Endothelial cell (in vitro differentiated cells): ENCODE measurements at regions not wholly inside any gene's neighbourhood (a gene's known extent, or its start where the extent isn't known, plus 50 kb on each side); places are given as distances from the start of the nearest gene placed in this dataset.
A peak's percentile ranks its signal among the peaks of the same experiment; 100 is the strongest.

ENCODE experiments used
- DNase-seq: peaks from one replicate; pipeline ENCODE4 v3.0.0; 2021; ENCODE audit warnings: low spot score
- H3K27ac Mint-ChIP-seq: one replicate; pipeline ENCODE4 v1.8.0; 2021; ENCODE audit warnings: mixed read lengths, inconsistent platforms; ENCODE audit not compliant: unreplicated experiment
- H3K27me3 Mint-ChIP-seq: one replicate; pipeline ENCODE4 v1.8.0; 2021; ENCODE audit warnings: mild to moderate bottlenecking, moderate library complexity, mixed read lengths, inconsistent platforms; ENCODE audit not compliant: unreplicated experiment
- H3K36me3 Mint-ChIP-seq: one replicate; pipeline ENCODE4 v1.8.0; 2021; ENCODE audit warnings: mild to moderate bottlenecking, low read depth, mixed read lengths, inconsistent platforms; ENCODE audit not compliant: unreplicated experiment
- H3K4me1 Mint-ChIP-seq: one replicate; pipeline ENCODE4 v1.8.0; 2021; ENCODE audit warnings: mild to moderate bottlenecking, mixed read lengths, inconsistent platforms; ENCODE audit not compliant: unreplicated experiment
- H3K4me3 Mint-ChIP-seq: one replicate; pipeline ENCODE4 v1.8.0; 2021; ENCODE audit warnings: mild to moderate bottlenecking, mixed read lengths, inconsistent platforms; ENCODE audit not compliant: unreplicated experiment
- H3K9me3 Mint-ChIP-seq: one replicate; pipeline ENCODE4 v1.8.0; 2021; ENCODE audit warnings: mixed read lengths, inconsistent platforms; ENCODE audit not compliant: unreplicated experiment
- CTCF ChIP-seq: fragments of 200-600 bp; sonication (generic); IDR thresholded peaks from one replicate; pipeline ENCODE4 v1.5.0; 2021; ENCODE audit warnings: antibody characterized with exemption; ENCODE audit not compliant: unreplicated experiment

GRCh38 chr14:42214981-42215491, 608.4 kb downstream of the LRFN5 start:
- TF ChIP-seq CTCF: no peak
- no peaks in the 10 kb centered on the region for H3K9me3 Mint-ChIP-seq
- H3K27me3 Mint-ChIP-seq: peaks cover 1% of the 10 kb centered on the region
- DNase-seq: no peak
- peak overlapping the region; percentile 92 for H3K27ac Mint-ChIP-seq
- H3K36me3 Mint-ChIP-seq: no peaks in the 10 kb centered on the region
- H3K4me1 Mint-ChIP-seq: peaks cover 5% of the 10 kb centered on the region
- H3K4me3 Mint-ChIP-seq: no peak overlapping the region

DNA sequence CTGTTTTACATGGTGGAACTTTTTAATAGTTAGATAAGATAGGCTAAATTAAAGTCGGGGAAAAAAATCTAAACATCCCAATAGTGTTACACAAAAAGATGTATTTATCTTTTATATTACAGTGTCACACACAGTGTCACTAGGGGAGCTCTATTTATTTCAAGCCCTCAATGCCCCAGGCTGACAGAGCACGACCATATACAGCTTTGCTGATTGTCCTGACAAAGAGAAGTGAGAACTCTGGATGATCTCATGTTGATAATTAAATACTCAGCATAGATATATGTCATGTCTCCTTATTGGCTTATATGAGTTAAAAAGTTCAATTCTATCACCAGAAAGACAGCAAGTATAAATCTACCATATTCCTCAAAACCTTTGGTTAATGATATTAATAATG, 594.3 kb downstream of the LRFN5 start:
- Mint-ChIP-seq H3K4me1 (no peaks in the 10 kb centered on the region), H3K27me3 (no peaks in the 10 kb centered on the region), H3K27ac (no peak overlapping the region), H3K36me3 (no peaks in the 10 kb centered on the region), H3K9me3 (no peaks in the 10 kb centered on the region), H3K4me3 (no peak overlapping the region)
- DNase-seq: no peak
- TF ChIP-seq CTCF: no peak

- DNase-seq: no peak
- TF ChIP-seq CTCF: no peak
- Mint-ChIP-seq H3K9me3 (no peaks in the 10 kb centered on the region), H3K4me1 (peaks cover under 1% of the 10 kb centered on the region), H3K4me3 (no peak overlapping the region), H3K27me3 (no peaks in the 10 kb centered on the region), H3K27ac (no peak overlapping the region), H3K36me3 (no peaks in the 10 kb centered on the region)
Observed at GRCh38 chr14:42198010-42198409, 591.3 kb downstream of the LRFN5 start.

DNA sequence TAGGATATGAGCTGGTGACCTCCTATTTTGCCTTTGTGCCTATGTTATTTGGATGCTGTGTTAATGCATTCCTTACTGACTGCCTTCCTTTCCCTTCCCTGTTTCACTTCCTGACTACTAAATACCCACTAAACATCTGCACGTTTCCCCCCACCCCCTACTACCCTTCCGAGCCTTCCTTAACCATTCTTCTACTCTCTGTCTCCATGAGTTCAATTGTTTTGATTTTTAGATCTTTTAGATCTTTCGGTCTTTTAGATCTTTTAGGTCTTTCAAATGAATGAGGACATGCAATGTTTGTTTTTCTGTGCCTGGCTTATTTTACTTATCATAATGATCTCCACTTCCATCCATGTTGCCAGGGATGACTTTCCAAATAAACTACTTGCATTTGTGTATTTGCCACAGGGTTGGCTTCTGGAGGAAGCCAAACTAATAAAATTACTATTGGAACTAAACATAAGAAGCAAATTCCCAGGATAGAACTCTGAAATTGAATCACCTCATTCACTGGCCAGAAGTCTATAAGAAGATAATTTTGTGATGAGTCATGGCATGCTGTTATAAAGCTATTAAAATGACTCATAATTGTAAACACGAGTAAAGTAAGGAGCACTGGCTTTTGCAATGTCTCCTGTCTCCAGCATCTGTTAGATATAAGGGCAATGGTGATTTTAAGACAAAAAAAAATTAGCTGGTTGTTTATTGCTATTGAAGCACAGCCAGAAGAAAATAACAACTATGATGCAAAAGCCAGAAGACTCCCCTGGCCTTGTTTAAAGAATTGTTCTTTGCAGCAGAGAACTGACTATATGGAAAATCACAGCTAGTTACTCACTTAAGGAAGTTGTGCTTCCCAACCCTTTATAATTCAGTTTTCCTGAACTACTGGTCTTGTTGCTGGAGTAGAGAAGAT, 586.3 kb downstream of the LRFN5 start:
- Mint-ChIP-seq H3K4me1 (peaks cover 5% of the 10 kb centered on the region), H3K36me3 (no peaks in the 10 kb centered on the region), H3K4me3 (no peak overlapping the region), H3K27me3 (no peaks in the 10 kb centered on the region), H3K27ac (peak overlapping the region; percentile 55), H3K9me3 (no peaks in the 10 kb centered on the region)
- TF ChIP-seq CTCF: no peak
- no peak for DNase-seq

DNA sequence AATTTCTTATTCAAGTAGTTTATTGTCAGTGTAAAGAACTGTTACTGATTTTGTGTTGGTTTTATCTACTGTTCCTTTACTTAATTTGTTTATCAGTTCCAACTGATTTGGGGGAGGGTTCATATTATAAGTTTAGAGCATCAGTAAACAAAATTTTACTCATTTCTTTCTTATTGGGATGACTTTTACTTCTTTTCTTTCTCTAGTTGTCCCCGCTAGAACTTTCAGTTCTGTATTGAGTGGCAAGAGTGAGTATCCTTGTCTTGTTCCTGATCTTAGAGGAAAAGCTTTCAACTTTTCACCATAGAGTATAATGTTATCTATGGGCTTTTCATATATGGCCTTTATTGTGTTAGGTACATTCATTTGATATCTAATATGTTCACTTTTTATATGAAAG, 584.1 kb downstream of the LRFN5 start:
- no peaks in the 10 kb centered on the region for H3K36me3 Mint-ChIP-seq
- H3K9me3 Mint-ChIP-seq: no peaks in the 10 kb centered on the region
- H3K4me1 Mint-ChIP-seq: peaks cover 5% of the 10 kb centered on the region
- no peak for DNase-seq
- H3K27ac Mint-ChIP-seq: no peak overlapping the region
- H3K27me3 Mint-ChIP-seq: no peaks in the 10 kb centered on the region
- no peak overlapping the region for H3K4me3 Mint-ChIP-seq
- TF ChIP-seq CTCF: no peak
